ENCODE measurements at regions not wholly inside any gene's neighbourhood (a gene's known extent, or its start where the extent isn't known, plus 50 kb on each side); places are given as distances from the start of the nearest gene placed in this dataset.

DNA sequence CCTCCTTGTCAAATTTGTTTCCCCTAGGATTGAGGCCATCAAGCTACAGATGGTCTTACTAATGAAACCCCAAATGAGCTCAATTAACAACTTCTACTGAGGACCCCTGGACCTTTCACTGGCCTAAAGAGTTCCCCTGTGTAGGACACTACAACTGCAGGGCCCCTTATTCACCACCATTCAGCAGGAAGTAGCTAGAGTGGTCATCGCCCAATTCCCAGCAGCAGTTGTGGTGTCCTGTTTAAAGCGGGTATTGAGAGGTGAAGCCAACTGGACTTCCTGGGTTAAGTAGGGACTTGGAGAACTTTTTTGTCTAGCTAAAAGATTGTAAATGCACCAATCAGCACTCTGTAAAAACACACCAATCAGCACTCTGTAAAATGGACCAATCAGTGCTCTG, 1466.9 kb downstream of the KCNT2 start:
- no peak for DNase-seq (ENCODE audit: low read depth in 2 of 3, low spot score in 2 of 3)

DNA sequence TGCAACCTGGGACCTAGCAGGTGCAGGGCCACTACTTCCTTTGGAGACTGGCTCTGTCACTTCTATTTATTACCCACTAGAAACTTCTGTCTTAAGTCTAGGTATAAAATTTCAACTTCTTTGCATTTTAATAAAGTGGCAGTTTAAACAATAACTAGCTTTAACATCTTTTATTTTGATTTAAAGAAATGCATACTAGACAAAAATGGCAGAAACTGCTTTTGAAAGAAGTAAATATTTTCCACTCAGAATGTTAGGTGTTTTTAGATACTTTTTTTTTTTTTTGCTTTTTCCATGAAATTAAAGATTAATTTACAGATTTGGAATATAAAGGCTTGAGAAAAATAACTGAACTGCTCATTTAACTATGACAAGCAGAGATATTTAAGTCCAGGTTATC, 1477.6 kb downstream of the KCNT2 start:
- no peak for DNase-seq (ENCODE audit: low read depth in 2 of 3, low spot score in 2 of 3)

DNA sequence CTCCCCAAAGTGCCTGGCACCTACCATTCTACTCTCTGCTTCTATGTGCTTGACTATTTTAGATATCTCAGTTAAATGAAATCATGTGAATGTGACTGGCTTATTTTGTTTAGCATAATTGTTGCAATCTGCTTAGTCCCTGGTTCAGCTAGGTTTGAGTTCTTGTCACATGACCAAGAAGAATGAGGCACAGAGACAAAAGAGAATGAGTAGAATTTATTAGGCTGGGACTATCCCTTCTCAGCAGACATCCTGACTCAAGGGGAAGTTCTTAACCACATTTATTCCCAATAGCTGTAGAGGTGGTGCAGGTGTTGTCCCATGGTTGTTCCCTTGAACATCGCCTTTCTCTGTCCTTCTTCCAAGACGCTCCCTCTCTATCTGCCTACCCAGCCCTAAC, 1485.7 kb downstream of the KCNT2 start:
- no peak for DNase-seq (ENCODE audit: low read depth in 2 of 3, low spot score in 2 of 3)

DNA sequence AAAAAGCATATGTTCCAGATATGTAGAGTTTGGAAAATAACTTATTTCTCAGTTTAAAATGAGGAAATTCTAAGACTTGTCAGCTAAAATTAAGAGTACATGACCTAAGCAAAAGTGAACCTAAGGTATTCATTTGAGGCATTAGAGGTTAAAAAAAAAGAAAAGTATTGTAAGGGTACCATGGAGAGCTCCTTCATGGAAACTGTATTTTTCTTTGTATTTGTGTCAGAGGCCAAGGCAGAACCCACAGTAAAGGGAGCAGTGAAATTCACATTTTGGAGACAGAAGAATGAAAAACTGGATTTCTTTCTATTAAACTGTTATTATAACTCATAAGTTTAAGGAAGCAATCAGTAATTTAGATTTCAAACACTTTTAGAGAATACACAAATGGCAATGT, 1494.8 kb downstream of the KCNT2 start:
- DNase-seq (ENCODE audit: low read depth in 2 of 3, low spot score in 2 of 3), result no peak

DNA sequence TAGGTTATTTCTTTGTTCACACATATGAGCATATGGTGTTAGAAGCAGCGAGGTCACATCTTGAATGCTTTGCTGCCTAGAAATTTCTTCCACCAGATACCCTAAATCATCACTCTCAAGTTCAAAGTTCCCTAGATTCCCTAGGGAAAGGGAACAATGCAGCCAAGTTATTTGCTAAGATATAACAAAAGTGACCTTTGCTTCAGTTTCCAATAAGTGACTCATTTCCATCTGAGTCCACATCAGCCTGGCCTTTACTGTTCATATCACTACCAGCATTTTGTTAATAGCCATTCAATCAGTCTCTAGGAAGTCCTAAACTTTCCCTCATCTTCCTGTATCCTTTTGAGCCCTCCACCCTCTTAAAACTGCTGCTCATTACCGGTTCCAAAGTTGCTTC, 1502.5 kb downstream of the KCNT2 start:
- no peak for DNase-seq (ENCODE audit: low read depth in 2 of 3, low spot score in 2 of 3)

DNA sequence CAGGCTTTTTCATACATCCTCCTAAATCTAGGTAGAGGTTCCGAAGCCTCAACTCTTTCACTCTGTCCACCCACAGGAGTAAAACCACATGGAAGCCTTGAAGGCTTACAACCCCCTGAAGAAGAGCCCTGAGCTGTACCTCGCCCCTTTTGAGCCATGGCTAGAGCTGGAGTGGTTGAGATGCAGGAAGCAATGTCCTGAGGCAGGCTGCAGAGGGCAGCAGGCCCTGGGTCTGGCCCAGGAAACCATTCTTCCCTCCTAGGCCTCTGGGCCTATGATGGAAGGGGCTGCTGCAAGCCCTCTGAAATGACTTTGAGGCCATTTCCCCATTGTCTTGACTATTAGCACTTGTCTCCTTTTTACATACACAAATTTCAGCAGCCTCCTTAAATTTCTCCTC, 1503.0 kb downstream of the KCNT2 start:
- no peak for DNase-seq (ENCODE audit: low read depth in 2 of 3, low spot score in 2 of 3)

DNA sequence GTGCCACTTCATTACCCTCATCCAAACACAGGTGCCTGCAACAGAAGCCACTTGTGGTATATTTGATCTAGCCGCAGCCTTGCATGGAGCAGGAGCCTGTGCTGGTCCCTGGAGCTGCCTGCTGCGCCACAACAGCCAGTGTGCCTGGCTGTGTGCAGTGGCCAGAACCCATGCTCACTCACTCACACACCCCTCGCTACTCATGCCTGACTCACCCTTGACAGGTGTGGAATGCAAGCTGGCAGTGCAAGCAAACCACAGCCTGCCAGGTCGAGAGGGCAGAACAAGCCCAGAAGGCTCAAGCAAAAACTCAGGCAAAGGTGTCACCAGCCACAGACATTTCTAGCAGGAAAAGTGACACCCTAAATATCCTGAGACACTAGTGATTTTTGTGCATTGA, 1510.9 kb downstream of the KCNT2 start:
- DNase-seq (ENCODE audit: low read depth in 2 of 3, low spot score in 2 of 3), result no peak

DNA sequence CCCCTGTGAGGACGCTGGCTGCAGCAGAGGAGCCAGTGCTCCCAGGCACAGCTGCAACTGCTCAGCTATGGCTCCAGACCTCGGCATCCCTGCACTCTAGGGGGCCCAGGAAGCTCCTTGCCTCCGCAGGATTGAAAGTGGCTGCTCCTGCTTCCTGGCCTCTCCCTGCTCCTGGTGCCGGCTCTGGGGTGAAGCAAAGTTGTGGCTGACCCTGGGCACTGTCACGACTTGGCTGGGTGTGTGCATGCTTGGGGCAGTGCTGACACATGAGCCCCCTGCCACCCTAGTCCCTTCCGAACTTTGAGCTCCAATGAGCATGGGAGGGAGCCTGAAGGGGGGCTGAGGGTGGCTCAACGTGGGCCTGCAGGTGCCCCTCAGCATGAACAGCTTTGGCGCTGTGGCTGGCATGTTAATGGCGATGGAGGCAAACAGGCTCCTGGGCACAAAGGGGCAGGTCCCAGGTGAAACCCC, 1512.2 kb downstream of the KCNT2 start:
- DNase-seq (ENCODE audit: low read depth in 2 of 3, low spot score in 2 of 3), result no peak

DNA sequence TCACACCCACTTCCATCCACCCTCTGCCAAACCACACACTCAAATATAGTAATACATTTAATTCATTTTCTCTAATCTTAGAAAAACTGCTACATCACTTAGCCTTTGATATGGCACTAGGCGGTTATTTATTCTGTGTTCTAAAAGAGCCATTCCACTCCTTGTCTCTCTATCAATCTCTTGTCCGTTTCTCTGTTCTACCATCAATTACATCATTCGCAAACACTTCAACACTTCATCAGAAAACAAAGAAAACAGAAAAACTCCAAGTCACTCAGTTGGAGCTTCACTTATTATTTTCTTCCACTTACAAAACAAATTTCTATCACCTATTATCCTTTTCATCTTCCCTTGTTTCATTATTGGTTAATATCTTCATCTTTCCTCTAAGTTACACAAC, 1523.0 kb downstream of the KCNT2 start:
- no peak for DNase-seq (ENCODE audit: low read depth in 2 of 3, low spot score in 2 of 3)

DNA sequence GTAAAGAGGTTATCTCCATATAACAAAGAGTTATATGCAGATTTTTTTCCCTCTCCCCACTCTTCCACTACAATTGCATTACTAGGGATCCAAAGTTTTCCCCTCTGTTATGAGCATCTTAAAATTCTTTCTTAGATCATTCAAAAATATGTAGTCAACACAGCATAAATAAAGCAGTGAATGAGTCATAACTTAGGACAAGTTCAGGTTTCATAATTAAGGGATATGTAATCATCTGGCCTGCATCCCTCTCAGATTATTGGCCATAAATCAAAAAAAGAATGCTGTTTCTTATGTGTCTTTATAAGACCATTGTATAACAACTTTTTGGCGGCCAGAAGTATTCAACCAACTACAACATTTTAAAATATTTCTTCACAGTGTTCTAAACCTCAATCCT, 1526.1 kb downstream of the KCNT2 start:
- DNase-seq (ENCODE audit: low read depth in 2 of 3, low spot score in 2 of 3), result no peak

DNA sequence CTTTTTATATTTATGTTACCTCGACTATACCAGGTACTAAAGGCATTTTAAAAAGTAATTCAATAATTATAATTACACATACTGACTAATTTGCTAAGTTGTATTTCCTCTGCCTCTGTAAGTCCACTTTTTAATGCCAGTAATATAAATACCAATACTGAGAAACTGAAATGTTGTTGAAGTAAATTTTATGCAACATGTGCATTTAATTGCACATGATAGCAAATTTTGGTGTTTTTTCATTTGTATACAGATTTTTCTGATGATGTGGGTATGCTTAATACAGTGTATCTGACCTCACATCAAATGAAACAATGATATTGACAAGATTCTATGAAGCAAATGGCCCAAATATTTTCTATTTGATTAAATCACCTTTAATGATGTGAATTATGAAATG, 1531.6 kb downstream of the KCNT2 start:
- no peak for DNase-seq (ENCODE audit: low read depth in 2 of 3, low spot score in 2 of 3)

DNA sequence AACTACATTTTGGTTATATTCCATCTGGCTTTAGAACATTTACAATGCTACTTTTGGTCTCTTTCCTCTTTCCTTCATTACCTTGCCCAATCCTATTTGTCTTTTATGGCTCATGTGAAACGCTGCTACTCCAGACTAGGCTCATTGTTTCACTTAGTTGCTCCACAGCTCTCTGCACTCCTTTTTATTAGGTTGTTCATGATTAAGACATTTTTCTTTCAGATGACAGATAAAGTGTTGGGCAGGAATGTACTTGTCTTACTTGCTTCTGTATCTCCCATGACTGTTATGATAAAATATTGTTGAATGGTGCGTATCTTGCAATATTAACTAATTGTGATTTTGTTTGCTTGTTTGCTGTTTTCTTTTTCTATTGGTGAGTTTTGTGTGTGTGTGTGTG, 1532.3 kb downstream of the KCNT2 start:
- DNase-seq (ENCODE audit: low read depth in 2 of 3, low spot score in 2 of 3), result no peak

DNA sequence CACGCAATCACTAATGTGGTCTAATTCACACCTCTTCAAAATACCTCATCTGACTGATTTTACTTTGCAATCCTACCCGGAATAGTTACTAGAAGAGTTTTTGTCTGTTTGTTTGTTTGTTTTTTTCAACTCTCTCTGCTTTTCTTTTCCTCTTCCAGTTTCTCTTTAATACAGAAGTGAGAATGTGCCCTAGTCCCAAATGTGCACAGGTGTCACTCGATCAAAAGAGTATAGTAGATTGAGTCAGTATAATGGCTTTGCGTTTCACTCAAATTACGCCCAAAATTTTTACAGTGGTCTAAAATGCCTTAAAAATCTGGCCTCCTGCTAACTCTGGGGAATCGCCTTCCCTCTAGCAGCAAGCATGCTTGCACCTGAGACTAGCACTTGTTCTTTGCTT, 1536.8 kb downstream of the KCNT2 start:
- DNase-seq (ENCODE audit: low read depth in 2 of 3, low spot score in 2 of 3), result no peak

DNA sequence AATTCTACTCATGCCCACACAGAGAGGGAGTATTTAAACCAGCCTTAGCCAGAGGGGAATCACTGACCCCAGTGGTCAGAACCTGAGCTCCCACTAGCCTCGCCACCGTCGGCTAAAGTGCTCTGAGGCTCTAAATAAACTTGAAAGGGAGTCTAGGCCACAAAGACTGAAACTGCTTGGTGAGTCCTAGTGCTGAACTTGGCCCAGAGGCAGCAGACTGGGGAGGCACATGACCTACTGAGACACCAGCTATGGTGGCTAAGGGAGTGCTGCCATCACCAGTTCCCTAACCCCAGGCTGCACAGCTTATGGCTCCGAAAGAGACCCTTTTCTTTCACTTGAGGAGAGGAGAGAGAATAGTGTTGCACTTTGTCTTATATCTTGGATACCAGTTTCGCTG, 1542.8 kb downstream of the KCNT2 start:
- no peak for DNase-seq (ENCODE audit: low read depth in 2 of 3, low spot score in 2 of 3)

DNA sequence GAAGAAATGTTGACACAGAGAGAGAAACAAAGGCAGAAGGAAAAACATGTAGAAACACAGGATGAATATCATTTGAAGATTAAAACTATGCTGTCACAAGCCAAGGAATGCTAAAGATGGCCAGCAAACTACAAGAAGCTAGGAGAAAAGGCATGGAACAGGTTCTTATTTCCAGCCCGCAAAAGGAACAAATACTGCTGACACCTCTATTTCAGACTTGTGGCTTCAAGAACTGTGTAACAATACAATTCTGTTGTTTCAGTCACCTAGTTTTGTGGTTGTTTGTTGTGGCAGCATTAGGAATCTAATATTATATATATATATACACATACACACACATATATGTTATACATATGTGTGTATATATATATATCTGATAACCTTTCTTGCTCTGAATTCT, 1543.9 kb downstream of the KCNT2 start:
- DNase-seq (ENCODE audit: low read depth in 2 of 3, low spot score in 2 of 3), result no peak

DNA sequence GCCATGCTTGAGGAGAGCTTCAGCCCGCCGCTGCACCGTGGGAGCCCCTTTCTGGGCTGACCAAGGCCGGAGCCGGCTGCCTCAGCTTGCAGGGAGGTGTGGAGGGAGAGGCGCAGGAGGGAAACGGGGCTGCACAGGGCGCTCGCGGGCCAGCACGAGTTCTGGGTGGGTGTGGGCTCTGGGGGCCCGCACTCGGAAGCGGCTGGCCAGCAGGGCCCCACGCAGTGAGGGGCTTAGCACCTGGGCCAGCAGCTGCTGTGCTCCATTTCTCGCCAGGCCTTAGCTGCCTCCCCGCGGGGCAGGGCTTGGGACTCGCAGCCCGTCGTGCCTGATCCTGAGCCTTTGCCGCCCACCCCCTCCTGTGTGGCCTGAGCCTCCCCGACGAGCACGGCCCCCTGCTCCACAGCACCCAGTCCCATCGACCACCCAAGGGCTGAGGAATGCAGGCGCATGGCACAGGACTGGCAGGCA, 1554.0 kb downstream of the KCNT2 start:
- no peak for DNase-seq (ENCODE audit: low read depth in 2 of 3, low spot score in 2 of 3)

DNA sequence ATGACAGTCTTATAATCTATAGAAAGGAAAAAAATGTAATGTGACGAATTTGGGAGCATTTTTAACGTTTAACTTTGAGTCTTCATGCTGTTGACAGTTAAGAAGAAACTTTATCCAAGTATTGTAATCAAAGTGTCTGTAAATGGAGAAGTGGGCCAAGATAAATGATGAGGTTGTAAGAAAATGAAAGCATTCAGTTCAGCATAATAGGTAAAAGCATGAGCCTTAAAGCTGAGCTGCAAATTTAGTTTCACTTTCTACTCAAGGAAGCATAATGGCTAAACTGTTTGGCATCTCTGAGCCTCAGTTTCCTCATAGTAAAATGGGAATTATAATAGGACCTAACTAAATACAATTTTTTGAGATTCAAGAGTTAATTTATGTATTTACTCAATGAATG, 1554.8 kb downstream of the KCNT2 start:
- DNase-seq (ENCODE audit: low read depth in 2 of 3, low spot score in 2 of 3), result peak in 1 of 3 donors; percentile 2

DNA sequence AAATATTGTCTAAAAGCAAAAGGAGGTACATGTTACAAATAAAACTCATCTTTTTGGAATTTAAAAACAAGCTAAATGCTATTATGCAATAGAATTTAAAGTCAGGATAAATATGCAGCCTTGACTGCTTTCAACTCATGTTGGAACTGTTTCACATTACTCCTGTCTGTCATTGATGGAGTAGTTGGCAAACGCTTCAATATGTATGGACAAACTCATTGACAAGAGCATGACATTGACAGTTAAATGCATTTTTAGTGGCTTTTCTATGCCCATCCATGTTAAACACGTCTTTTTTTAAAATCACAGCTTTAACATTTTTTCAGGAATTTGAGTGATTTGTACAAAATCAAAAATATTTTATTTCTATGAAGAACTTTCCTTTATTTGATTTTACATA, 1560.5 kb downstream of the KCNT2 start:
- no peak for DNase-seq (ENCODE audit: low read depth in 2 of 3, low spot score in 2 of 3)

DNA sequence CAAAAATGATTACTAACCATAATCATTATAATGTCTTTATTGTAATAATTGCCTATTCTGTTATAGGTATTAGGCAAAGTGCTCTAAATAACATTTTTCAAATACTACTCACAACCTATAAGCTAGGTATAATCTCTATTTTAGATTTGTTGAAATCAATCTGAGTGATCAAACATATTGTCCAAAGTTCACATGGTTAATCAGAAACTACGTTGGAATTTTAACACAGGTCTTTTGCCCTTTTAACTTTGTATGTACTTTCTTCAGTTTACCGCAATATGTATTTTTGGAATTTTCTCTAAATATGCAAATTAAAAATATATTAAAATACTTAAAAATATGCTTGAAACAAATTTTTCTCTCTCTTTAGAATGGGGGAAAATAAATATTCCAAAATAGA, 1563.2 kb downstream of the KCNT2 start:
- no peak for DNase-seq (ENCODE audit: low read depth in 2 of 3, low spot score in 2 of 3)

DNA sequence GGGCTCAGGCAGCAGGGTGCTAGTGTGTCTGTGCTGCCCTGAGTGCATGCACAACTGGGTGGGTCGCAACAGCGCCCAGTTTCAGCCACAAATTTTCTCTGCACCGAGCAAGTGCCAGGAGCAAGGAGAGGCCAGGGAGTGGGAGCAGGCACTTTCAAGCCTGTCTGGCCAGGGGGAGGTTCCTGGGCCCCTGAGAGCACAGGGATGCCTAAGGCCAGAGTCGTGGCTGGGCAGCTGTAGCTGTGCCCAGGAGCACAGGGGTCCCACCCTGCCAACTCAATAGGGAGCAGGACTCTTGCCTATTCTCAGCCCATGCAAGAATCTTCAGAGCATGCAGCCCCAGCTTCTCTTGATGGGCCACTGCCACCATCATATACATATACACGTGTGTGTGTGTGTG, 1577.4 kb downstream of the KCNT2 start:
- DNase-seq (ENCODE audit: low read depth in 2 of 3, low spot score in 2 of 3), result no peak

DNA sequence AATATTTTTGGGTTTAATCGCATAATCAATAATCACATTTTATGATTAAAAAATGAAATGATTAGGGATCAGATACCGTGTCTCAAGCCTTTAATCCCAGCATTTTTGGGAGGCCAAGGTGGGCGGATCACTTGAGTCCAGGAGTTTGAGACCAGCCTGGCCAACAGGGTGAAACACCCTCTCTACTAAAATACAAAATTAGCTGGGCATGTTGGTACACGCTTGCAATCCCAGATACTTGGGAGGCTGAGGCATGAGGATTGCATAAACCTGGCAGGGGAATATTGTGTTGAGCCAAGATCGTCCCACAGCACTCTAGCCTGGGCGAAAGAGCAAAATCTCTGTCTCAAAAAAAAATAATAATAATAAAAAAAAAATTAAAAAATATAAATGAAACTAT, 1581.4 kb downstream of the KCNT2 start:
- DNase-seq (ENCODE audit: low read depth in 2 of 3, low spot score in 2 of 3), result no peak

DNA sequence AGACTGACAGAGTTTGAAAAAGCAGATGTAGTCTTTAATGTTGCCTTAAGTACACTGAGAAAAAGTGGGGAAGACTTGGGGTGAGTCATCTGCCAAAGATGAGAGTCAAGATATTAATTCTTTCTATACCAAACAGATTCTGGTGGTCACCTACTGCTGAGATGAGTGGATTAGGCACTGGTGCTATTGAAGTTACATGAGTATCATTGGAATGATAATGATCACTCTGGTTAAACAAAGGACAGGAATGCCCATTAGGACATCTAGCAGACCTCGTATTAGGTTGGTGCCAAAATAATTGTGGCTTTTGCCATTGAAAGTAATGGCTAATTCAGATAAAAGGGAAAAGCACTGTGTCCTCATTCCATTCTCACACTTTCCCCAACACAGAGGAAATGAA, 1588.9 kb downstream of the KCNT2 start:
- no peak for DNase-seq (ENCODE audit: low read depth in 2 of 3, low spot score in 2 of 3)

DNA sequence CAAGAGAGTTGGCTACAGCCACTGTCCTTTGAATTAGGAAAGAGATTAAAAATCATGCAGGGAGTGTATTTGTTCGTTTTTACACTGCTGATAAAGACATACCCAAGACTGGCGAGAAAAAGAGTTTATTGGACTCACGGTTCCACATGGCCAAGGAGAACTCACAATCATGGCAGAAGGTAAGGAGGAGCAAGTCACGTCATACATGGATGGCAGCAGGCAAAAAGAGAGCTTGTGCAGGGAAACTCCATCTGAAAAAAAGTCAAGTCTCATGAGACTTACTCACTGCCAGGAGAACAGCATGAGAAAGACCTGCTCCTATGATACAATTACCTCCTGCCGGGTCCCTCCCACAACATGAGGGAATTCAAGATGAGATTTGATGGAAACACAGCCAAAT, 1595.2 kb downstream of the KCNT2 start:
- DNase-seq (ENCODE audit: low read depth in 2 of 3, low spot score in 2 of 3), result no peak

DNA sequence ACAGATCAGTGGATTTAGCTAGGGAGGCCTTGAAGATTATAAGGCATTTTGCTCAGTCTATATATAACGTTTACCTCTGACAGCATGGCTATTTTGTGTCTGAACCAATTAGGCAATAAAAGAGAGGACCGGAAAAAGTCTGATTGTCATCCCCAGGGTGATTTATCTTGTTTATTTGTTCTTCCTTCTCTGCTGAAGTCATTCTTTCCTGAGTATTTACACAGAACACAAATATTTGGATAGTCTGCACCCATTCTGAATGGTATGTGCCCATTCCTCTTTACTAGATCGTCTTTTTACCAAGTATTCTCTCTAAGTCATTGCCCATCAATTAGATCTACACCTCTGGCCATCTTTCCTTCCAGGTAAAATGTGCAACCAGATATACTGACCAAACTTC, 1602.9 kb downstream of the KCNT2 start:
- DNase-seq (ENCODE audit: low read depth in 2 of 3, low spot score in 2 of 3), result no peak

Data from hematopoietic multipotent progenitor cell (in vitro differentiated cells).